Ovary (tissue), 7 donors: ENCODE measurements at regions not wholly inside any gene's neighbourhood (a gene's known extent, or its start where the extent isn't known, plus 50 kb on each side); places are given as distances from the start of the nearest gene placed in this dataset.

Source experiments
- DNase-seq, 5 donors: peaks; one replicate each; pipeline ENCODE4 v3.0.0-alpha.2; 2019 to 2020
- H3K27ac ChIP-seq, 2 donors: fragments of 200-600 bp; one replicate each; pipeline versions ENCODE4 v1.5.1 to v1.8.0; 2019 to 2022
- H3K27me3 ChIP-seq: fragments of 200-600 bp; one replicate; pipeline ENCODE4 v1.8.0; 2022
- H3K36me3 ChIP-seq: fragments of 200-600 bp; sonication (generic); one replicate; pipeline ENCODE4 v1.5.1; 2019
- H3K4me1 ChIP-seq: one replicate; pipeline ENCODE4 v1.8.1; 2013; ENCODE audit warnings: mild to moderate bottlenecking, moderate library complexity; ENCODE audit not compliant: insufficient read depth
- H3K4me3 ChIP-seq: fragments of 200-600 bp; sonication (generic); one replicate; pipeline ENCODE4 v1.5.1; 2017
- H3K9me3 ChIP-seq, 2 donors: fragments of 200-600 bp in 1 of 2; sonication (generic) in 1 of 2; one replicate each; pipeline versions ENCODE4 v1.5.1 to v1.8.1; 2013 to 2019; ENCODE audit warnings: mild to moderate bottlenecking in 1 of 2, moderate library complexity in 1 of 2
- CTCF ChIP-seq, 3 donors: fragments of 450-650 bp in 2 of 3; fragments of 200-600 bp in 1 of 3; IDR thresholded peaks; one replicate each; pipeline versions ENCODE4 v1.5.1 to v1.8.0; 2016 to 2022; ENCODE audit warnings: antibody characterized with exemption in 3 of 3, mild to moderate bottlenecking in 1 of 3
- EP300 ChIP-seq: sonication (generic); formaldehyde crosslinking; IDR thresholded peaks from one replicate; pipeline ENCODE4 v1.6.1; 2017; ENCODE audit warnings: antibody characterized with exemption
- POLR2A ChIP-seq: fragments of 450-650 bp; IDR thresholded peaks from one replicate; pipeline ENCODE4 v1.6.1; 2017; ENCODE audit warnings: antibody characterized with exemption, mild to moderate bottlenecking, moderate library complexity
- WGBS, 3 donors: extraction: QIAGEN DNeasy Blood & Tissue Kit in 1 of 3; methylation state at CpG; one replicate each; pipeline versions ENCODE4 v1.1.5 to v1.1.7; 2013 to 2017; 5-methylcytosine and 5-hydroxymethylcytosine counted together
- intact Hi-C, 4 donors: fragments of 100-400 bp; cut with DNase I; formaldehyde crosslinking; loops; one replicate each; pipeline versions ENCODE4 v1.11.0 to v1.15.1; 2022 to 2023
- donor health status: DM: no; HTN: no; CAD: no; lungs with moderate emphysema.
- donor health status: DM: no; HTN: no; CAD: no.
- donor health status: Bipolar disorder and iron deficiency.
- donor health status: DM: no; HTN: no; CAD: no.
- donor health status: DM: yes; HTN: yes; CAD: no.

DNA sequence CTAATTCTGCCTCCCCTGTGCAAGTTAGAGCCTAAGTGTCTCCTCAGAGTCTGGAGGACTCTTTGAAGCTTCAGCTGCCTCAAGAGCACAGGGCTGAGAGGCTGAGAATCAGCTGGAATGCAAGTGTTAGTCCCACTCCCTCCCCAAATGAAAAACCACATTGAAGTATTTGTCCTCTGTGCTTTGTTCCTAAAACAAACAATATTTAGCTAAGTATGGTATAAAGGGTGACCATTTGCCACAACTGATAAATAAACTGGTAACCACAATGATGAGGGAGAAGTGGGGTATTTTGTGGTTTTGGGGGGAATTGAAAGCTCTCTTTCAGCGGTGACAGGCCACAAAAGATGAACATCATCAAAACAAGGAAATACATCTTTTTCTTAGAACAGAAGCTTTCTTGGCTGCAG, 91.7 kb upstream of the HDDC2 start:
- H3K27me3 ChIP-seq, result no peaks in the 10 kb centered on the region
- TF ChIP-seq CTCF (IDR thresholded peaks at IDR 0.05), result no peak
- no peak overlapping the region for H3K4me3 ChIP-seq
- intact Hi-C loops, result no loop called here
- no peak for DNase-seq
- no peaks in the 10 kb centered on the region for H3K9me3 ChIP-seq
- 66 to 76% (median 68%) methylated on average over 1 of the region's 1 CpG for WGBS, 3 donors
- H3K36me3 ChIP-seq, result no peaks in the 10 kb centered on the region
- H3K27ac ChIP-seq, result no peak overlapping the region
- no peaks in the 10 kb centered on the region for H3K4me1 ChIP-seq

- 82 to 87% (median 85%) methylated on average over 1 of the region's 1 CpG for WGBS, 3 donors
- no peaks in the 10 kb centered on the region for H3K4me1 ChIP-seq
- no peak overlapping the region for H3K4me3 ChIP-seq
- H3K9me3 ChIP-seq, result no peaks in the 10 kb centered on the region
- no peaks in the 10 kb centered on the region for H3K36me3 ChIP-seq
- intact Hi-C loops, result no loop called here
- DNase-seq, result no peak
- no peak overlapping the region for H3K27ac ChIP-seq
- TF ChIP-seq CTCF (IDR thresholded peaks at IDR 0.05) (no peak), EP300 (no peak), POLR2A (no peak)
- no peaks in the 10 kb centered on the region for H3K27me3 ChIP-seq
Observed at GRCh38 chr6:125406741-125407140, 105.0 kb upstream of the HDDC2 start.

DNA sequence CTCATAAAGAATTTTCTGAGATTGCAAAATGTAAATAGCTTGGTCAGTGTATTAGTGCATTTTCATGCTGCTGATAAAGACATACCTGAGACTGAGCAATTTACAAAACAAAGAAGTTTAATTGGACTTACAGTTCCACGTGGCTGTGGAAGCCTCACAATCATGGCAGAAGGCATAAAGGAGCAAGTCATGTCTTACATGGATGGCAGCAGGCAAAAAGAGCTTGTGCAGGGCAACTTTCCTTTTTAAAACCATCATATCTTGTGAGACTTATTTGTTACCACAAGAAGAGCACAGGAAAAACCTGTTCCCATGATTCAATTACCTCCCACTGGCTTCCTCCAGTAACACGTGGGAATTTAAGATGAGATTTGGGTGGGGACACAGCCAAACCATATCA, 112.7 kb upstream of the HDDC2 start:
- WGBS, 3 donors, result 75 to 81% (median 76%) methylated on average over 2 of the region's 2 CpGs
- intact Hi-C loops, result no loop called here
- TF ChIP-seq CTCF (IDR thresholded peaks at IDR 0.05) (no peak), POLR2A (no peak), EP300 (no peak)
- H3K27ac ChIP-seq, result no peak overlapping the region
- H3K9me3 ChIP-seq, result no peaks in the 10 kb centered on the region
- H3K4me3 ChIP-seq, result no peak overlapping the region
- H3K27me3 ChIP-seq, result no peaks in the 10 kb centered on the region
- H3K36me3 ChIP-seq, result no peaks in the 10 kb centered on the region
- H3K4me1 ChIP-seq, result no peaks in the 10 kb centered on the region
- no peak for DNase-seq

- WGBS, 3 donors, result 78 to 93% (median 84%) methylated on average over 1 of the region's 1 CpG
- TF ChIP-seq POLR2A, result no peak
- TF ChIP-seq CTCF (IDR thresholded peaks at IDR 0.05), result no peak
- no peak for TF ChIP-seq EP300
- intact Hi-C loops, result no loop called here
Observed at GRCh38 chr6:125415913-125416312, 114.1 kb upstream of the HDDC2 start.

DNA sequence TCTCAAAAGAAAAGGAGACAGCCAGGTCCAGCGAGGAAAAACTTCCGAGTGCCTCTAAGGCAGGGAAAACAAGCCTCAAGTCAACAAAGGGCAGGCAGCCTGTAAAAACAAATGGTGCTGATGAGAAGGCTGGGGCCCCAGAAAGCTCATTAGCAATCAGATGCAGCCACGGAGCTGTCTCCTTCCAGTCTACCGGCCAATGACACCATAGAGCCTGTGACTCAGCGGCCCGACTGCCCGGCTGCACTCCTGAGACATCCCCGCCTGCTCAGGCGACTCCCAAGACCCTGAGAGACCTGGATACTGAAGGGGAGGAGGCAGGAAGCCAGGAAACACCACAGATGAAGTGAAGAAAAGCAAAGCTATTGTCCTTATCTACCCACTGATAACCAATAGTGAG, 120.1 kb upstream of the HDDC2 start:
- no peaks in the 10 kb centered on the region for H3K4me1 ChIP-seq
- WGBS, 3 donors, result 13 to 18% (median 16%) methylated on average over 9 of the region's 9 CpGs

More at GRCh38 chr6:125415913-125416312, 114.1 kb upstream of the HDDC2 start:
- H3K27me3 ChIP-seq, result no peaks in the 10 kb centered on the region
- H3K36me3 ChIP-seq, result no peaks in the 10 kb centered on the region
- H3K27ac ChIP-seq, result no peak overlapping the region
- no peak overlapping the region for H3K4me3 ChIP-seq
- no peaks in the 10 kb centered on the region for H3K4me1 ChIP-seq
- DNase-seq, result no peak
- H3K9me3 ChIP-seq, result no peaks in the 10 kb centered on the region

More for the DNA sequence above, 120.1 kb upstream of the HDDC2 start:
- no peaks in the 10 kb centered on the region for H3K27me3 ChIP-seq
- intact Hi-C loops, result no loop called here
- TF ChIP-seq POLR2A, result no peak
- TF ChIP-seq CTCF (IDR thresholded peaks at IDR 0.05), result no peak
- no peak for TF ChIP-seq EP300
- DNase-seq, result peak in 2 of 5 donors; percentile 13 to 33
- H3K27ac ChIP-seq, result no peak overlapping the region
- no peak overlapping the region for H3K4me3 ChIP-seq
- H3K36me3 ChIP-seq, result no peaks in the 10 kb centered on the region
- no peaks in the 10 kb centered on the region for H3K9me3 ChIP-seq
